Suprapubic skin (tissue), 4 donors: ENCODE measurements at regions not wholly inside any gene's neighbourhood (a gene's known extent, or its start where the extent isn't known, plus 50 kb on each side); places are given as distances from the start of the nearest gene placed in this dataset.

ENCODE experiments used
- DNase-seq, 2 donors: peaks; one replicate each; pipeline ENCODE4 v3.0.0-alpha.2; 2019; ENCODE audit warnings: low spot score in 2 of 2
- H3K27ac ChIP-seq: fragments of 200-600 bp; sonication (generic); one replicate; pipeline ENCODE4 v1.5.1; 2019
- H3K27me3 ChIP-seq: fragments of 200-600 bp; sonication (generic); one replicate; pipeline ENCODE4 v1.5.1; 2019
- H3K36me3 ChIP-seq: fragments of 200-600 bp; sonication (generic); one replicate; pipeline ENCODE4 v1.5.1; 2019
- H3K4me1 ChIP-seq: fragments of 200-600 bp; sonication (generic); one replicate; pipeline ENCODE4 v1.5.1; 2019
- H3K4me3 ChIP-seq: fragments of 200-600 bp; sonication (generic); one replicate; pipeline ENCODE4 v1.5.1; 2019; ENCODE audit warnings: mild to moderate bottlenecking
- H3K9me3 ChIP-seq: fragments of 200-600 bp; sonication (generic); one replicate; pipeline ENCODE4 v1.5.1; 2019
- EP300 ChIP-seq: sonication (generic); formaldehyde crosslinking; IDR thresholded peaks from one replicate; pipeline ENCODE4 v1.6.1; 2017; ENCODE audit warnings: antibody characterized with exemption
- POLR2A ChIP-seq, 2 donors: fragments of 450-650 bp; IDR thresholded peaks; one replicate each; pipeline ENCODE4 v1.6.1; 2017; ENCODE audit warnings: antibody characterized with exemption in 2 of 2, mild to moderate bottlenecking in 2 of 2, moderate library complexity in 2 of 2
- POLR2AphosphoS5 ChIP-seq, 3 donors: sonication (generic); formaldehyde crosslinking; IDR thresholded peaks; one replicate each; pipeline ENCODE4 v1.6.1; 2017; ENCODE audit warnings: antibody characterized with exemption in 3 of 3
- WGBS: methylation state at CpG from one replicate; pipeline ENCODE4 v1.1.5; 2018; 5-methylcytosine and 5-hydroxymethylcytosine counted together
- TF ChIP-seq, protein P1 (sequence below), 2 donors: fragments of 200-600 bp in 1 of 2; fragments of 450-650 bp in 1 of 2; sonication (generic) in 1 of 2; IDR thresholded peaks; one replicate each; pipeline ENCODE4 v1.5.1; 2016 to 2019; ENCODE audit warnings: antibody characterized with exemption in 2 of 2, mild to moderate bottlenecking in 1 of 2, moderate library complexity in 1 of 2

DNA sequence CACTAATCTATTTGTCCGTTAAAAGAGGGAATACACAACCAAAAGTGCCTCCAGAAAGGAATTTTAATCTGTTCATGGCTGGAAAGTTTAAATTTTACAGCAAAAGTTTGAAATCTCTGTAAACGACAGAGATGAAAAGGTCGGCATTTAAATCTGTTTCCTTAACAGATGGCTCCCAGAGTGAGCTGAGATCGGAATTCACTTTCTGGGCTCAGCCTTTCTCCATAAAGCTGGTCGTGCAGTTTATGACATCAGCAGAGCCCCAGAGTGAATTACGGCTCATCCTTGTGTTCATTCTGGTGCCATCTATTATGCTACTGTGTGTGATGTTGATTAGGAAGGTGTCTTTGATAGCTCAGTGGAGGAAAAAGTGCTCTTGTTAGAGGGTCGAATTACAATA lies 117.6 kb upstream of the ZFP64 start:
- no peak for DNase-seq
- no peaks in the 10 kb centered on the region for H3K9me3 ChIP-seq
- H3K27me3 ChIP-seq = no peaks in the 10 kb centered on the region
- TF ChIP-seq EP300 (no peak), POLR2A (IDR thresholded peaks at IDR 0.05) (no peak), POLR2AphosphoS5 (IDR thresholded peaks at IDR 0.05) (no peak)
- TF ChIP-seq, protein P1, sequence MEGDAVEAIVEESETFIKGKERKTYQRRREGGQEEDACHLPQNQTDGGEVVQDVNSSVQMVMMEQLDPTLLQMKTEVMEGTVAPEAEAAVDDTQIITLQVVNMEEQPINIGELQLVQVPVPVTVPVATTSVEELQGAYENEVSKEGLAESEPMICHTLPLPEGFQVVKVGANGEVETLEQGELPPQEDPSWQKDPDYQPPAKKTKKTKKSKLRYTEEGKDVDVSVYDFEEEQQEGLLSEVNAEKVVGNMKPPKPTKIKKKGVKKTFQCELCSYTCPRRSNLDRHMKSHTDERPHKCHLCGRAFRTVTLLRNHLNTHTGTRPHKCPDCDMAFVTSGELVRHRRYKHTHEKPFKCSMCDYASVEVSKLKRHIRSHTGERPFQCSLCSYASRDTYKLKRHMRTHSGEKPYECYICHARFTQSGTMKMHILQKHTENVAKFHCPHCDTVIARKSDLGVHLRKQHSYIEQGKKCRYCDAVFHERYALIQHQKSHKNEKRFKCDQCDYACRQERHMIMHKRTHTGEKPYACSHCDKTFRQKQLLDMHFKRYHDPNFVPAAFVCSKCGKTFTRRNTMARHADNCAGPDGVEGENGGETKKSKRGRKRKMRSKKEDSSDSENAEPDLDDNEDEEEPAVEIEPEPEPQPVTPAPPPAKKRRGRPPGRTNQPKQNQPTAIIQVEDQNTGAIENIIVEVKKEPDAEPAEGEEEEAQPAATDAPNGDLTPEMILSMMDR (IDR thresholded peaks at IDR 0.05) = no peak
- no peaks in the 10 kb centered on the region for H3K36me3 ChIP-seq
- peaks cover 16% of the 10 kb centered on the region for H3K4me1 ChIP-seq
- 66% methylated on average over 7 of the region's 7 CpGs for WGBS
- H3K4me3 ChIP-seq = no peak overlapping the region
- H3K27ac ChIP-seq = no peak overlapping the region

DNA sequence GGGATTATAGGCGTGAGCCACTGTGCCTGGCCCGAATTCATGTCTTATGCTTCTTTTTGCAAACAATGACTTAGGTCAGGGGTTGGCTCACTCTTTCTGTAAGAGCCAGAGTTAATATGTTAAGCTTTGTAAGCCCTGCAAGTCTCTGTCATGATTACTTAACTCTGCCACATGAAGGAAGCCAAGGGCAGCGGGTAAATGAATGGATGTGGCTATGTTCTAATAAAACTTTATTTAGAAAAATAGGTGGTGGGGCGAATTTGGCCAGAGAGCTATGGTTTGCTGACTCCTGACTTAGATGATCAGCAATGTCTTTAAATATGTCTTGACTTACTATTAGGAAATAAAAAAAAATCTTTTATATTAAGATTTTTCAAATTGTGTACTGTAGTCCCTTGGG lies 114.9 kb upstream of the ZFP64 start:
- no peak for DNase-seq
- Histone ChIP-seq H3K4me1 (no peaks in the 10 kb centered on the region), H3K36me3 (no peaks in the 10 kb centered on the region), H3K4me3 (no peak overlapping the region), H3K9me3 (no peaks in the 10 kb centered on the region), H3K27me3 (no peaks in the 10 kb centered on the region), H3K27ac (no peak overlapping the region)
- TF ChIP-seq POLR2AphosphoS5 (IDR thresholded peaks at IDR 0.05) (no peak), EP300 (no peak), POLR2A (IDR thresholded peaks at IDR 0.05) (no peak)
- TF ChIP-seq, protein P1 (IDR thresholded peaks at IDR 0.05) = no peak
- WGBS = 93% methylated on average over 4 of the region's 4 CpGs

DNA sequence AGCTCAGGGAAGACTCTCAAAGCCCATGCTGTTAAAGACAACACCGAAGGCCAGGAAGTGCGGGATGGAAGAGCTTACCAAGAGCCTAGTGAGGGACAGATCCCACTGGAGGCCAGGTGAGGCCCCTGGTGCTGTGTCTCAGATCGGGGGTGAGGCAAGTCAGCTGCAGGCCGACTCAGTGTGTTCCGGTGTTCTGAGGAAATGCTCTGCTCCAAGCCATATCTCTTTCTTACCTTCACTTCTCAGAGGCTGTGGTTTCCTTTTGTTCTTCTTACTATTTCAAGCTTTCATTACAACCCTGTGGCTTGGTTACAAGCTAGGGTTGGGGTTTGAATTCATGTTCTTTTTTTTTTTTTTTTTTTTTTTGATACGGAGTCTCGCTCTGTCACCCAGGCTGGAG lies 114.3 kb upstream of the ZFP64 start:
- no peaks in the 10 kb centered on the region for H3K27me3 ChIP-seq
- TF ChIP-seq EP300 (no peak), POLR2AphosphoS5 (IDR thresholded peaks at IDR 0.05) (no peak), POLR2A (IDR thresholded peaks at IDR 0.05) (no peak)
- TF ChIP-seq, protein P1 (IDR thresholded peaks at IDR 0.05) = no peak
- no peak overlapping the region for H3K27ac ChIP-seq
- no peak for DNase-seq
- no peaks in the 10 kb centered on the region for H3K9me3 ChIP-seq
- no peaks in the 10 kb centered on the region for H3K36me3 ChIP-seq
- H3K4me3 ChIP-seq = no peak overlapping the region
- no peaks in the 10 kb centered on the region for H3K4me1 ChIP-seq
- 82% methylated on average over 7 of the region's 7 CpGs for WGBS

DNA sequence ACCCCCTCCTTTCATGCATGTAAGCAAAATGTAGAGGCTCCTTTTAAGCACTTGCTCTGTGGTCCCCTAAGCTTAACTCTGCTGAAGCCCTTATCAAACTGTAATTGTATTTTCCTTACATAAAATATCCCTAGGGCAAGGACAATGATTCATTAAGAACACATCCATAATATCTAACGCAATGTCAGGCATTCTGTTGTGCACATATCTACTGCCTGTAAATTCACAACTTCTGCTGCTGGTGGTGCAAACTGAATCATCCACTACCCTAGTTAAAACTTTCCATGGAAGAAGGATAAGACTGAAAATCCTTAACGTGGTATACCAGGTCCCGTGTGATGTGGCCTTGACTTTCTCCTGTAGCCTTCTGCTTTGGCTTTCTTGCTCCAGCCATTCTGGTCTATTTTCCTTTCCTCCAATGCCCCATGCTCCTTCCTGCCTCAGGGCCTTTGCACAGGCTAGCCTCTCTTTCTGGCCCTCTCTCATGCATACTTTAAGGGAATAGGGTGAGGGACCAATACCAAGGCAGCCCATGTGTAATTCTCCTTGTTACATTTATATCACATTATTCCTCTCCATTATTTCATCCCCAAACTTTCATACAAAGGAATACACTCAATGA lies 113.6 kb upstream of the ZFP64 start:
- 95% methylated on average over 3 of the region's 3 CpGs for WGBS
- TF ChIP-seq, protein P1 (IDR thresholded peaks at IDR 0.05) = no peak
- TF ChIP-seq POLR2AphosphoS5 (IDR thresholded peaks at IDR 0.05) (no peak), EP300 (no peak), POLR2A (IDR thresholded peaks at IDR 0.05) (no peak)
- Histone ChIP-seq H3K36me3 (no peaks in the 10 kb centered on the region), H3K4me3 (no peak overlapping the region), H3K27ac (no peak overlapping the region), H3K27me3 (no peaks in the 10 kb centered on the region), H3K9me3 (no peaks in the 10 kb centered on the region), H3K4me1 (no peaks in the 10 kb centered on the region)
- DNase-seq = no peak

DNA sequence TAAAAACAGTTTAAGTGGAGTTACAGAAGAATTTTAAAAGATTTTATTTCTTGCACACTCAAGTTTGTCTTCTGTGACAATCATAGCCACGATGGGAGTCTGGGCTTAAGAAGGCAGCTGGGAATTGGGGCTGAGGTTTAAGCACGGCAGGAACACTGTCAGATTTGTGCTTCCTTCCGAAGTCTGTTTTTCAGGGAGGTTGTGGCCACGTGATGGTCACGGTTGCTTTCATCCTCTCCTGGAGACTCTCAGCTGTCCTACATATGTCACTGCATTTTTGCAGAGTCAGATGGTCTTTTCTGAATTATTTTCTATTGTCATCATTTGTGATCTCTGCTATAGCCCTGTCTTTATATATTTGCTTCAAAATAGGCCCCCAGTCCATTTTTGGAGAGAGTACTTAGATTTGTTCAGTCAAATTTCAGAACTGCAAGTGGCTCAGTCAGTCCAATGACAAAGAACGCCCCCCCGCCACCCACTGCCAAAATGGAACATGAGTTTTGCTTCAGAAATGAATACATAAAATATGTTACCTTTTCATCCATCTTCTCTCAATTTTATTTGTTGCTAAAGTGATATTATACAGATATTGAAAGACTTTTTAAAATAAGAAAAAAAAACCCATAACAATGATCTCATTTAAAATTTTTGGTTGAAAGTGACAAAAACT lies 111.8 kb upstream of the ZFP64 start:
- Histone ChIP-seq H3K27ac (no peak overlapping the region), H3K27me3 (no peaks in the 10 kb centered on the region), H3K4me1 (no peaks in the 10 kb centered on the region), H3K4me3 (no peak overlapping the region), H3K9me3 (no peaks in the 10 kb centered on the region), H3K36me3 (no peaks in the 10 kb centered on the region)
- TF ChIP-seq, protein P1 (IDR thresholded peaks at IDR 0.05) = no peak
- TF ChIP-seq EP300 = no peak
- no peak for TF ChIP-seq POLR2A (IDR thresholded peaks at IDR 0.05)
- no peak for TF ChIP-seq POLR2AphosphoS5 (IDR thresholded peaks at IDR 0.05)
- DNase-seq = no peak
- WGBS = 75% methylated on average over 7 of the region's 7 CpGs
